GM10266 (cell line): ENCODE measurements at regions not wholly inside any gene's neighbourhood (a gene's known extent, or its start where the extent isn't known, plus 50 kb on each side); places are given as distances from the start of the nearest gene placed in this dataset.
"Not testable (repeated sequence)": the region's sequence is repeated elsewhere in the genome, so short reads cannot be mapped to it uniquely, and the experiment has no call there.

Source experiments
- DNase-seq: peaks from one replicate; pipeline ENCODE4 v3.0.0; 2012; ENCODE audit errors: extremely low spot score
- TF ChIP-seq, protein P1 (sequence below): IDR thresholded peaks from 2 replicates; pipeline ENCODE4 v1.5.1; 2012; ENCODE audit warnings: mild to moderate bottlenecking, low read depth; ENCODE audit not compliant: control insufficient read depth, insufficient read depth; ENCODE audit errors: missing control alignments

DNA sequence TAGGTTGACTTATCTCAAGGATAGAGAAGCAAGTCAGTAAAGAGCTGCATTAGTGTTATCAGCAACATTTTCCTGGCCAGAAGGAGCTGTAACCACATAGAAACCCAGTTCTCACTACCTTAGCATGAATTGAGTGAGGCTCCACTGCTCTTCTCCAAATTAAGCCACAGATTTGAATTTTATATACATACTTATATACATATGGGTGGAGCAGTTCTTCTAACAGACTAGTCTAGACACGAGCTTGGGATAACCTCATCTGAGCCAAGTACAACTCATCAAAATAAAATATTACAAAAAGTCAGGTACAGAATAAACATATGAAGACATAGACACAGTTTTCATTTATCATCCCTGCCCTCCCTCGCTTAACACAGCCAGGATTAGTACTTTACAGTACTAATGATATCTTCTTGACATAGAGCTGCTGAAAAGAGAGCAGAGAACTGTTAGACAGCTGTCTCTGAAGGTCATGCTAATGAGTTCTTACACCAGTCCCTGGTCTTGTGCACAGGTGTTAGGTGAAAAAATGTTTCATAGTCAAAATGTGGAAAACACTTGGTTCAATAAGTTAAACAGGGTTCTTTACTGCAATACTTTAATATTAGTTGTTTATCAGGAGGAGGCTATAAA lies 147.4 kb upstream of the HTR1E start:
- no peak for DNase-seq
- TF ChIP-seq, protein P1, sequence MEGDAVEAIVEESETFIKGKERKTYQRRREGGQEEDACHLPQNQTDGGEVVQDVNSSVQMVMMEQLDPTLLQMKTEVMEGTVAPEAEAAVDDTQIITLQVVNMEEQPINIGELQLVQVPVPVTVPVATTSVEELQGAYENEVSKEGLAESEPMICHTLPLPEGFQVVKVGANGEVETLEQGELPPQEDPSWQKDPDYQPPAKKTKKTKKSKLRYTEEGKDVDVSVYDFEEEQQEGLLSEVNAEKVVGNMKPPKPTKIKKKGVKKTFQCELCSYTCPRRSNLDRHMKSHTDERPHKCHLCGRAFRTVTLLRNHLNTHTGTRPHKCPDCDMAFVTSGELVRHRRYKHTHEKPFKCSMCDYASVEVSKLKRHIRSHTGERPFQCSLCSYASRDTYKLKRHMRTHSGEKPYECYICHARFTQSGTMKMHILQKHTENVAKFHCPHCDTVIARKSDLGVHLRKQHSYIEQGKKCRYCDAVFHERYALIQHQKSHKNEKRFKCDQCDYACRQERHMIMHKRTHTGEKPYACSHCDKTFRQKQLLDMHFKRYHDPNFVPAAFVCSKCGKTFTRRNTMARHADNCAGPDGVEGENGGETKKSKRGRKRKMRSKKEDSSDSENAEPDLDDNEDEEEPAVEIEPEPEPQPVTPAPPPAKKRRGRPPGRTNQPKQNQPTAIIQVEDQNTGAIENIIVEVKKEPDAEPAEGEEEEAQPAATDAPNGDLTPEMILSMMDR: no peak

DNA sequence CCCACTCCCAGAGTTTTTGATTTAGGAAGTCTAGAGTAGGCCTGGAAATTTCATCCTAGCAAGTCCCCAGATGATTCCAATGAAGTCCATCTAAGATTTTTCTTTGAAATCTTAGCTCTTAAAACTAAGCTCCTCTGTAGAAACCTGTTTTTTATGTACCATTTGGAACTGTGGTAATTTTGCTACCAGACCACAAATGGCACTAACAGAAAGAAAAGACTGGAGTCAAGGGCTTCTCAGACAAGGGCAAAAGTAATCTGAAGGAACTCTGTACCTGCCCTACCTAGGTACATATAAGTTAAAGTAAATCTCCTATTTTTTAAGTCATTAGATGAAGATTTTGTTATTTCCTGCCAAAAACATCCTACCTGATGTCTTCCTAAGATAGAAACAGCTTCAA lies 155.0 kb upstream of the HTR1E start:
- TF ChIP-seq, protein P1: no peak
- no peak for DNase-seq

DNA sequence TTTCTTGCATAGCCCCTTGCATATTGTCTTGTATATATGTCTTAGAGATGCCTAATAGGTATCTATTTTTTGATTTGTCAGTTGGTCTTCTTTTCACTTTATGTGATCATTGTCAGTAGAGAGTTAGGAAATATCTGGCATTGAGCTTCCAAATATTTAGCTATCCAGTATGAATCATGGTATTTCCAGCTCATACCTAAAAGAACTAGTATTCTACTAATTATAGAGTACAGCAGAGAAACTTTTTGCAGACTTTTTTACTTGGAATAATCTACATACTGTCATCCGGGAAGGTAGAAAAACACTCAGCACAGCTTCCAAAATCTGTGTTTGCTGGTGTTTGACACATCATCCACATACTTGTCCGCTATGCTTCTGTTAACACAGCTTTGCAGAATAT lies 156.4 kb upstream of the HTR1E start:
- TF ChIP-seq, protein P1: no peak
- DNase-seq: no peak

DNA sequence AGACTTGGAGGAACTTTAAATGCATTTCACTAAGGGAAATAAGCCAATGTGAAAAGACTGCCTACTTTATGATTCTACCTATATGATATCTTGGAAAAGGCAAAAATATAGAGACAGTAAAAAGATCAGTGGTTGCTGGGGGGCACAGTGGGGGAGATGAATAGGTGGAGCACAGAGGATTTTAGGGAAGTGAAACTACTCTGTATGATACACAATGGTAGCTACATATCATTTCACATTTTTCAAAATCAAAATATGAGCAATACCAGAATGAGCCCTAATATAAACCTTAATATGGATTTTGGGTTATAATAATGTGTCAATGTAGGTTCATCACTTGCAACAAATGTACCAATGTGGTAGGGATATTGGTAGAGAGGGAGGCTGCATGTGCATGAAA lies 161.4 kb upstream of the HTR1E start:
- TF ChIP-seq, protein P1: no peak
- no peak for DNase-seq

DNA sequence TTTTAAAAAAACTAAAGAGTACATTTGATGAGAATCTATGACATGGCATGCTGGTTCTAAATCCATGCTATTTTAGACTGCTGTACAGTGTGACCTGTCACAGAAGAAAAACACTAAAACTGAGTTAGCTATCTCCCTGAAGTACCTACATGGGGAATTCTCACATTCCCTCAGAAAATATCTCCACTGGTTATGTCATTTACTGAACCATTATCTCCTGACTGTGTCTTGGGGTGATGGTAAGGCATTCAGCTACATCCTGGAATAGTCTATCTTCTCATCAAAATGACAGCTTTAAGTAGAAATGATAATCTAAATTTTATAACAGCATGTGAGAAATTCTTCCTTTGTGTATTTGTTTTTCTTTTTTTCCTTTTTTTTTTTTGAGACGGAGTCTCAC lies 172.1 kb upstream of the HTR1E start:
- TF ChIP-seq, protein P1: no peak

DNA sequence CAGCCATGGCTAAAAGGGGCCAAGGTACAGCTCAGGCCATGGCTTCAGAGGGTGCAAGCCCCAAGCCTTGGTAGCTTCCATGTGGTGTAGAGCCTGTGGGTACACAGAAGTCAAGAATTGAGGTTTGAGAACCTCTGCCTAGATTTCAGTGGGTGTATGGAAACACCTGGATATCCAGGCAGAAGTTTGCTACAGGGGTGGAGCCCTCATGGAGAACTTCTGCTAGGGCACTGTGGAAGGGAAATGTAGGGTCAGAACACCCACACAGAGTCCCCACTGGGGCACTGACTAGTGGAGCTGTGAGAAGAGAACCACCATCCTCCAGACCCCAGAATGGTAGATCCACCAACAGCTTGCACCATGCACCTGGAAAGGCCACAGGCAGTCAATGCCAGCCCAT lies 177.4 kb upstream of the HTR1E start:
- not testable (repeated sequence) for DNase-seq

More for the DNA sequence above, 172.1 kb upstream of the HTR1E start:
- no peak for DNase-seq

DNA sequence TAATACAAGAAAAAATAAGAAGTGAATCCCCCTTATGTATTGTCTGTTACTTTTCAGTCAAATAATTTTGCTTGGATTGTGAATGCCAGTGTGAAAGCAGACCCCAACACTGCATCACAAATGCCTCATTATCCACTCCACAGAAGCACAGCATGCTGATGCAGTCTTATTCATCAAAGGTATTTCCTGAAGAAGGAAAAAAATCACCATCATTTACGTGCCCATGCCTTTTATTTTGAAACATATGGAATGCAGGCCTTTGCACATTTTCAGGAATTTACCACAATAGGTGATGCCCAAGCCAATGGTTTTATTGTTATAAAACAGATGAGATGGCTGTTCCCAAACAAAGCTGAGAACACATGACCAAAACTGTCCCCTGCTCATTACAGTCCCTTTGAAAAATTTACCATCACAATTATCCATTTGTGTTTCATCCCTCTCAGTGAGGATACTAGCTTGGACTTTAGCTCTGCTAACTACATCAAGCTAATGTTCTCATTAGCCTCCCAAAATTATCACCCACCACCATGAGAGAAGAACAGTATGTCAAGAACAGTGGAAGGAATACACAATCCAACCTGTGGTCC lies 180.6 kb upstream of the HTR1E start:
- TF ChIP-seq, protein P1: no peak
- DNase-seq: no peak
